ENCODE measurements at regions not wholly inside any gene's neighbourhood (a gene's known extent, or its start where the extent isn't known, plus 50 kb on each side); places are given as distances from the start of the nearest gene placed in this dataset.

- TF ChIP-seq EZH2phosphoT487 (IDR thresholded peaks at IDR 0.05; ENCODE audit: unreplicated experiment) (no peak), CTCF (conservative IDR thresholded peaks at IDR 0.05; ENCODE audit: low read depth in 2 of 2) (no peak), ETS1 (IDR thresholded peaks at IDR 0.05) (no peak), REST (IDR thresholded peaks at IDR 0.05; ENCODE audit: unreplicated experiment) (no peak), EZH2 (IDR thresholded peaks at IDR 0.05; ENCODE audit: low read depth, unreplicated experiment) (no peak), JUNB (IDR thresholded peaks at IDR 0.05; ENCODE audit: unreplicated experiment) (no peak), CREB1 (CRISPR knock-in tag; IDR thresholded peaks at IDR 0.05; ENCODE audit: low read depth) (no peak), POLR2AphosphoS5 (IDR thresholded peaks at IDR 0.05; ENCODE audit: low read depth) (no peak), ZNF114 (CRISPR knock-in tag; IDR thresholded peaks at IDR 0.05) (no peak), ZNF462 (CRISPR knock-in tag; IDR thresholded peaks at IDR 0.05) (no peak), ZNF331 (CRISPR knock-in tag; IDR thresholded peaks at IDR 0.05; ENCODE audit: low read depth) (no peak)
Measured at GRCh38 chr13:103218253-103218652, 152.0 kb upstream of the SLC10A2 start.

All from GM23338 (cell line).